SK-N-SH treated with all-trans-retinoic acid at 6 μM for 48 hours (cell line): ENCODE measurements at regions not wholly inside any gene's neighbourhood (a gene's known extent, or its start where the extent isn't known, plus 50 kb on each side); places are given as distances from the start of the nearest gene placed in this dataset.

Experiments
- ARNTL ChIP-seq: fragments of 450-650 bp; formaldehyde crosslinking; IDR thresholded peaks from 2 replicates; pipeline ENCODE4 v1.5.0; 2020; ENCODE audit warnings: low read depth, mild to moderate bottlenecking, moderate library complexity, borderline replicate concordance
- ZC3H10 ChIP-seq: fragments of 250-450 bp; sonication (Bioruptor Pico); IDR thresholded peaks from 2 replicates; pipeline ENCODE4 v1.5.1; 2021; ENCODE audit warnings: mild to moderate bottlenecking, moderate library complexity

- no peak for TF ChIP-seq ZC3H10 (CRISPR knock-in tag)
- TF ChIP-seq ARNTL, result no peak
Observed at GRCh38 chr2:226136739-226137138, 662.9 kb downstream of the IRS1 start.
